ENCODE measurements at regions not wholly inside any gene's neighbourhood (a gene's known extent, or its start where the extent isn't known, plus 50 kb on each side); places are given as distances from the start of the nearest gene placed in this dataset.

DNA sequence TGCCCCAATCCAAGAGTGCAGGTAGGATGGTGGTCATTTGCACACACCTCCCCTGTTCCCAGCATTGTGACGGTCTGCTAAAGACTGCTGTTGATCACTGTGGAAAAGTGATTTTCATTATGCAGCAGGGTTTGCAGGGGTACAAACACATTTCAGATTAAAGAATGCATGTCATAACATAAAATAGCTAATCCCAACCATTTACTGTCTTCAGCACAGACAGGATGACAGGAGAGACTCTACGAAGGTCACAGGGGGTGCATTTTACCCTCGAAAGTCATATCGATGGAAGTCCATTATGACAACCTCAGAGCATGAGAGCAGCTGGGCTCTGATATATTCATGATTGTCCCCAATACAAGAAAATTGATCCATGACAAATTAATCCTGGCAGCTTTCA lies 302.6 kb downstream of the AJAP1 start:
- H3K4me1 Mint-ChIP-seq = no peaks in the 10 kb centered on the region
- H3K9me3 Mint-ChIP-seq = peaks cover 8 to 43% (median 26%) of the 10 kb centered on the region in 9 donors
- peaks cover 0 to 19% (median 0%) of the 10 kb centered on the region in 3 donors for H3K36me3 Mint-ChIP-seq
- H3K27me3 Mint-ChIP-seq = peaks cover 1 to 32% (median 12%) of the 10 kb centered on the region in 5 donors
- no peak for ATAC-seq
- H3K27ac Mint-ChIP-seq = no peak overlapping the region
- POLR2A ChIA-PET = no interaction called here
- no peak overlapping the region for H3K4me3 Mint-ChIP-seq
- DNase-seq = no peak

DNA sequence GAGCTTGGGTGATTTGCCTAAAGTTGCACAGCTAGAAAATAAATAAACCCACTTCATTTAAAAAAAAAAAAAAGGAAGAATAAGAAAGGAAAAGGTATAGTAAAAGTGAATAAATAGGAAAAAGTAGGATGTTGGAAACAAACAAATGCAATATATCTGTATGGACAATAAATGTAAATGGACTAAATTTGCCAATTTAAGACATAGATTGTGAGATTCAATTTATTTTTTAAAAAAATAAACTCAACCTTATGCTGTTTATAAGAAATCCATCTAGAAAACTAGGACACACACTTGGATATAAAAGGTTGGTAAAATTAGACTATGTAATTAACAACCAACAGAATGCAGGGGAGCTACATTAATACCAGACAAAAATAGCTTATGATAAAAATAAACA lies 300.0 kb downstream of the AJAP1 start:
- H3K27me3 Mint-ChIP-seq = peaks cover 7 to 29% (median 8%) of the 10 kb centered on the region in 5 donors
- POLR2A ChIA-PET = no interaction called here
- H3K27ac Mint-ChIP-seq = no peak overlapping the region
- peaks cover 0 to 29% (median 2%) of the 10 kb centered on the region in 3 donors for H3K36me3 Mint-ChIP-seq
- H3K9me3 Mint-ChIP-seq = peaks cover 8 to 44% (median 27%) of the 10 kb centered on the region in 9 donors
- DNase-seq = no peak
- no peak for ATAC-seq
- no peaks in the 10 kb centered on the region for H3K4me1 Mint-ChIP-seq
- no peak overlapping the region for H3K4me3 Mint-ChIP-seq

DNA sequence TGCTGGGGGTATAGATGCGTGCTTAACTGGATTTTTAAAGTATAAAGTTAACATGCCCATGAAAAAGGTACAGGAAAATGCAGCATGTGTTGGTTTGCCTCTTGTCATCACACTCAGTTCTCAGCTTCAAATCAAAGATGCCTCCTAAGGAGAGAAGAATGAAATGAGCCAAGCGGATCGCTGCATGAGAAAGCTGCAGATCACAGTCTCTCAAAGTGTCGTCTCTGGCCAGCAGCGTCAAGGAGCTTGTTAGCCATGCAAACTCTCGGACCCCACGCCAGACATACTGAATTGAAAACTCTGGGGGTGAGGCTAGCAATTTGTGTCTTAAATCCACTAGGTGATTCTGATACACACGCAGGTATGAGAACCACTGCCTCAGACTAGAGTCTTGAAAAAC lies 297.2 kb downstream of the AJAP1 start:
- no peak for ATAC-seq
- Mint-ChIP-seq H3K36me3 (peaks cover 0 to 29% (median 2%) of the 10 kb centered on the region in 3 donors), H3K27me3 (peaks cover 7 to 20% (median 7%) of the 10 kb centered on the region in 5 donors), H3K4me1 (no peaks in the 10 kb centered on the region), H3K9me3 (peaks cover 8 to 44% (median 27%) of the 10 kb centered on the region in 9 donors), H3K4me3 (no peak overlapping the region), H3K27ac (no peak overlapping the region)
- POLR2A ChIA-PET = no interaction called here
- no peak for DNase-seq

DNA sequence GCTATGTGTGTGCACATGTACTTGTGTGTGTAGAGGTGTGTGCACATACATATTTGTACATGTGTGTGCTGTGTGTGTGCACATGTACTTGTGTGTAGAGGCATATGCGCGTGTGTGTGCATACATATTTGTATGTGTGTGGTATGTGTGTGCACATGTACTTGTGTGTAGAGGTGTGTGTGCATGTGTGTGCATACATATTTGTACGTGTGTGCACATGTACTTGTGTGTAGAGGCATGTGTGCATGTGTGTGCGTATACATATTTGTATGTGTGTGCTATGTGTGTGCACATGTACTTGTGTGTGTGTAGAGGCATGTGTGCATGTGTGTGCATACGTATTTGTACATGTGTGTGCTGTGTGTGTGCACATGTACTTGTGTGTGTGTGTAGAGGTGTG lies 291.9 kb downstream of the AJAP1 start:
- Mint-ChIP-seq H3K9me3 (peaks cover 0 to 4% (median 0%) of the 10 kb centered on the region in 9 donors), H3K27ac (no peak overlapping the region), H3K27me3 (peaks cover 5 to 31% (median 21%) of the 10 kb centered on the region in 5 donors), H3K4me1 (no peaks in the 10 kb centered on the region), H3K4me3 (no peak overlapping the region), H3K36me3 (peaks cover 0 to 7% (median 2%) of the 10 kb centered on the region in 3 donors)
- DNase-seq = no peak
- ATAC-seq = no peak
- POLR2A ChIA-PET = no interaction called here

DNA sequence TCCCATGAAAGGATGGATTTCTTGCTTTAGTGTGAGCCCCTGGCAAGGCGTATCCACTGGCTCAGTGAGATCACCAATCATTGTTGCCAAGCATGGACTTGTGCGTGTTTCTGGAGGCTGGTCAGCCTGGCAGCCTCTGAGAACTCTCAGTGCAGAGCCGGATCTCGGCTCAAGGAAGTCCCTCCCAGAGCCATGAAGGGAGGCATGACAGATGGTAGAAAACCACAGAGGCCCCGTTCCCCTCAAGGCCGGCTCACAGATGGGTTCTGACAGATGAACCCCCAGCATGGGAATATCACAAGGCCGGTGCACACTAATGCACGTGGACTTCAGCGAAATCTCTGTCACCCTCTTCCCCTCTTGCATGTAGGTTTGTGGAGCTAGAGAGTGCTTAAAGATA lies 290.5 kb downstream of the AJAP1 start:
- H3K4me1 Mint-ChIP-seq = no peaks in the 10 kb centered on the region
- peaks cover 0 to 3% (median 0%) of the 10 kb centered on the region in 3 donors for H3K36me3 Mint-ChIP-seq
- H3K27me3 Mint-ChIP-seq = peaks cover 1 to 24% (median 17%) of the 10 kb centered on the region in 5 donors
- H3K9me3 Mint-ChIP-seq = peaks cover 0 to 6% (median 0%) of the 10 kb centered on the region in 9 donors
- H3K4me3 Mint-ChIP-seq = no peak overlapping the region
- ATAC-seq (no peak), DNase-seq (no peak)
- no peak overlapping the region for H3K27ac Mint-ChIP-seq
- POLR2A ChIA-PET = no interaction called here

DNA sequence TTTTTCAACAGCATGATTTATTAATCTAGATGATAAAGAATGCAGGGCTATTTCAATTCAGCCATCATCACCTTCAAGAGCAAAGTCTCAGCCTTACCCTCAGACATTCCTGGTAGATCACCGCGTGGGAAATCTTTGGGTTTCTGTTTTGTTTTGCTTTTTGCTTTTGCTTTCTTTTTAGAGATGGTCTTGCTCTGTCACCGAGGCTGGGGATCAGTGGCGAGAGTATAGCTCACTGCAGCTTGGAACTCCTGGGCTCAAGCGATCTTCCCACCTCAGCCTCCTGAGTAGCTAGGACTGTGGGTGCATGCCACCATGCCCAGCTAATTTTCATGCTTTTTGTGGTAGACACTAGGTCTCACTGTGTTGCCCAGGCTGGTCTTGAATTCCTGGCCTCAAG lies 289.7 kb downstream of the AJAP1 start:
- Mint-ChIP-seq H3K27ac (no peak overlapping the region), H3K36me3 (no peaks in the 10 kb centered on the region), H3K4me1 (no peaks in the 10 kb centered on the region), H3K9me3 (peaks cover 0 to 9% (median 2%) of the 10 kb centered on the region in 9 donors), H3K4me3 (no peak overlapping the region), H3K27me3 (peaks cover 0 to 19% (median 14%) of the 10 kb centered on the region in 5 donors)
- POLR2A ChIA-PET = no interaction called here
- no peak for DNase-seq
- ATAC-seq = no peak

DNA sequence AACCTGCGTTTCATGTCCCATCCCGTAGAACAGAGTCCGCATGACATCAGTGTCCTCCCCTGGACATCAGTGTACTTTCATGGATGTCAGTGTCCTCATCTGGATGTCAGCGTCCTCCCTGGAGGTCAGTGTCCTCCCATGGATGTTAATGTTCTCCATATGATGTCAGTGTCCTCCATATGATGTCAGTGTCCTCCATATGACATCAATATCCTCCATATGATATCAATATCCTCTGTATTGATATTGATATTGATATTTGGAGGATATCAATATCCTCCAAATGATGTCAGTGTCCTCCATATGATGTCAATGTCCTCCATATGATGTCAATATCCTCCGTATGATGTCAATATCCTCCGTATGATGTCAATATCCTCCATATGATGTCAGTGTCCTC lies 284.9 kb downstream of the AJAP1 start:
- H3K4me3 Mint-ChIP-seq = no peak overlapping the region
- POLR2A ChIA-PET = no interaction called here
- H3K36me3 Mint-ChIP-seq = no peaks in the 10 kb centered on the region
- H3K4me1 Mint-ChIP-seq = no peaks in the 10 kb centered on the region
- H3K27ac Mint-ChIP-seq = no peak overlapping the region
- peaks cover 0 to 19% (median 11%) of the 10 kb centered on the region in 5 donors for H3K27me3 Mint-ChIP-seq
- ATAC-seq = no peak
- DNase-seq = no peak
- peaks cover 0 to 10% (median 2%) of the 10 kb centered on the region in 9 donors for H3K9me3 Mint-ChIP-seq

DNA sequence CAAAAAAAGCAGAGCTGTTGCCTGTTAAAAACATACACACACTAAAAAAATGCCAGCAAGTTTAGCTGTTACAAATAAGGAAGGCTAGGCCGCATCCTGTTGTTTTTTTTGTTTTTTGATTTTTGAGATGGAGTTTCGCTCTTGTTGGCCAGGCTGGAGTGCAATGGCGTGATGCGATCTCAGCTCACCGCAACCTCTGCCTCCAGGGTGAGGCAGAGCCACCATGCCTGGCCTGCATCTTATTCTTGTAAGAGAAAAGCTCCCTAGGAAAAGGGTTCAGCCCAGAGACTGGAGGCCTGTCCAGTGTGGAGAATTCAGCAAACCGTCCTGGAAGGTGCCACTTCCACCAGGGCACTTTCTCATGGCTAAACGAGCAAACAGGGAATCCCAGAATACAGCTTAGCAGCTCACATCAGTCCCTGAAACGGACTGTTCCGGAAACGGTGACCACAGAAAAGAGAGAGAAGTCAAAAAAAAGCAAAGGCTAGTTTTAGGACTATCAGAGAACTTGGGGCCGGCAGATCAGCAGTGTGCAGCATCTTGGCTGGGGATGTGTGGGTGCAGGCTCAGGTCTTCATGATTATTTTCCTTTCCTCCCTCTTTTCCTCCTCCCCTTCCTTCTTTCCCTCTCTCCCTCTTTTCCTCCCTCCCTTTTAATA lies 283.6 kb downstream of the AJAP1 start:
- Mint-ChIP-seq H3K36me3 (no peaks in the 10 kb centered on the region), H3K4me3 (no peak overlapping the region), H3K27me3 (peaks cover 0 to 16% (median 8%) of the 10 kb centered on the region in 5 donors), H3K9me3 (peaks cover 0 to 10% (median 2%) of the 10 kb centered on the region in 9 donors), H3K27ac (no peak overlapping the region), H3K4me1 (no peaks in the 10 kb centered on the region)
- ATAC-seq = no peak
- no peak for DNase-seq
- POLR2A ChIA-PET = no interaction called here

DNA sequence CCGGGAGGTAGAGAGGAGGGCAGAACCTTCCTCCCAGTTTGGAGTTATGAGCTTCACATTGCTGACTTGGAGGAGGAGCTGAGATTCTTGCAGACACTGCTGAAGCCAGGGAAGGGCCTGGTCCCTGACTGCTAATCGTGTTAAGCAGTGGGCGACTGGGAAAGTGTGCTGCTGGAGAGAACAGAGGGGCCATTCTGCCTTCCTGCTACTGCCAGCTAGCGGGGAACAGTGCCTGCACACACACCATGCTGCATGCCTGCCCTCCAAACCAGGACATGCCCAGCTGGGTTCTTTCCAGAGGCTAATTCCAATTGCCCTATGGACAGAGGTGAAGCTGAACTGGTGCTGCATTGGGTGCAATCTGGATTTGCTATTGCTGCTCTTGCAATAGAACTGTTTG lies 281.4 kb downstream of the AJAP1 start:
- no peak for DNase-seq
- H3K9me3 Mint-ChIP-seq = peaks cover 0 to 10% (median 2%) of the 10 kb centered on the region in 9 donors
- no peak for ATAC-seq
- H3K4me3 Mint-ChIP-seq = no peak overlapping the region
- POLR2A ChIA-PET = no interaction called here
- H3K4me1 Mint-ChIP-seq = no peaks in the 10 kb centered on the region
- peaks cover 0 to 1% (median 0%) of the 10 kb centered on the region in 5 donors for H3K27me3 Mint-ChIP-seq
- no peak overlapping the region for H3K27ac Mint-ChIP-seq
- H3K36me3 Mint-ChIP-seq = no peaks in the 10 kb centered on the region

DNA sequence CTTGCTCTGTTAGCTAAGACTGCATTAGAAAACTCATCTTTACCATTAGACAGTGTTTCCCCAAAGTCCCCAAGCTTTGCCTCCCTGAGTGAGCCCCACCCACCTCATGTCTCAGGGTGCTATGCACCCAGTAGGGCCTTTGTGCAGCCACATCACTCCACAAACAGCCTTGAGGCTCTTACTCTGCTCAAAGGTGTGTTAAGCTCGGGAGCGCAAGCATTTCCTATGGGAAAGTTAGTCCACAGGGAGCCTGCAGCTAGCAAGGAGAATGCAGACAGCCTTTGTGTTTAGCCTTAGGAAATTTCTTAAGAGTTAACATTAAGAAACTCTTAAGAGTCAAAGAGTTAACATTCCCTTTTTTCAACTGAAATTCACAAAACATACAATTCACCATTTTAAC lies 278.8 kb downstream of the AJAP1 start:
- ATAC-seq = no peak
- Mint-ChIP-seq H3K27ac (no peak overlapping the region), H3K4me3 (no peak overlapping the region), H3K9me3 (no peaks in the 10 kb centered on the region), H3K36me3 (no peaks in the 10 kb centered on the region), H3K27me3 (peaks cover 0 to 1% (median 0%) of the 10 kb centered on the region in 5 donors), H3K4me1 (no peaks in the 10 kb centered on the region)
- no peak for DNase-seq
- POLR2A ChIA-PET = no interaction called here

DNA sequence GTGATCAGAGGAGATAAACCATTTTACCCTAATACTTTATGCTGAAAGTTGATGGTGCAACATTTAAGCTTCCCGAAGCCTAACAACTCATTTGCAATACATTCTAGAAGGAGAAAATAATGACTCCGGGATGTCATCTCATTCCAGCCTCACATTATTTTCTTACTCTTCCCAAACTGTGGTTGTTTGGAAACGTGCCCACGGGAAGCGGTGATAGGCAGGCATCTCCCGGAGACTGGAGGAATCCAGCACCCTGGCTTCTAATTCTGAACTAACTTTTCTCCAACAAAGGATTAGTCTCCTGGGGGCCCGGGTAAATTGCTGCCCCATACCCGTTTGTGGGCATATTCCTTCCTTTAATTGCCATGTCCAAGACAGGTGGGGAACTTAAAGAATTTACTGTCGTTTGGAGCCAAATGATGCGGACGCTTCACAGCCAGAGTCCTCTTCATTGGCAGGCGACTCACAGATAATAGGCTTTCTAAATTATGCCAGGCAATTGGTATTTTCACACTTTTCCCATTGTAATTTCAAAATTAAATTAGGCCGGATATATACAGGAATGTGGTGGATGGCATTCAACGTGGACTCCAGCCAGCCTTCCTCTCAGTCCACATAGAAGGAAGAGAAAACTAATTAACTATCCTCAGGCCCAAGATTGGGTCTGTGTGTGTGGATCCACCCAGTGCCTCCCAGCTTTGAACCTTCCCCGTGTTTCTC lies 278.1 kb downstream of the AJAP1 start:
- H3K4me1 Mint-ChIP-seq = no peaks in the 10 kb centered on the region
- DNase-seq (no peak), ATAC-seq (no peak)
- H3K9me3 Mint-ChIP-seq = no peaks in the 10 kb centered on the region
- no peak overlapping the region for H3K4me3 Mint-ChIP-seq
- H3K27me3 Mint-ChIP-seq = peaks cover 0 to 1% (median 0%) of the 10 kb centered on the region in 5 donors
- no peak overlapping the region for H3K27ac Mint-ChIP-seq
- POLR2A ChIA-PET = no interaction called here
- H3K36me3 Mint-ChIP-seq = no peaks in the 10 kb centered on the region

DNA sequence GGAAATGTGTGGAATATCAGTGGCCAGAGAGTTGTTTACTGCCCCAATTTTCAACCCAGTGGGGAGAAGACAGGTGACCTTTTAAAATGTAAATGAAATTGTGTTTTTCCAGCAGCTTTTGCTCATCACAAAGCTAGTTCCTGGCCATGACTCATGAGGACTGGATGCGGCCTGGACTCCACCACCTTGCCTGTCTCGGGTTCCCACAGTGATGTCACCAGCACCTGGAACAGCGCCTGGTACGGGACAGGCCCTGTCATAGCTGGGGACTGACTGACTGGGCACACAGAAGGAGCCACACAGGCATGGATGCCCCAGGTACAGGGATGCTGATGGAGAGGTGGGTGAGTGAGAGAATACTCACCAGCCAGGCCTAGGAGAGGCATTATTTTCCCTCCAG lies 277.1 kb downstream of the AJAP1 start:
- no peak overlapping the region for H3K4me3 Mint-ChIP-seq
- H3K4me1 Mint-ChIP-seq = no peaks in the 10 kb centered on the region
- peaks cover 0 to 1% (median 0%) of the 10 kb centered on the region in 5 donors for H3K27me3 Mint-ChIP-seq
- ATAC-seq (no peak), DNase-seq (no peak)
- no peak overlapping the region for H3K27ac Mint-ChIP-seq
- no peaks in the 10 kb centered on the region for H3K36me3 Mint-ChIP-seq
- POLR2A ChIA-PET = no interaction called here
- H3K9me3 Mint-ChIP-seq = no peaks in the 10 kb centered on the region

DNA sequence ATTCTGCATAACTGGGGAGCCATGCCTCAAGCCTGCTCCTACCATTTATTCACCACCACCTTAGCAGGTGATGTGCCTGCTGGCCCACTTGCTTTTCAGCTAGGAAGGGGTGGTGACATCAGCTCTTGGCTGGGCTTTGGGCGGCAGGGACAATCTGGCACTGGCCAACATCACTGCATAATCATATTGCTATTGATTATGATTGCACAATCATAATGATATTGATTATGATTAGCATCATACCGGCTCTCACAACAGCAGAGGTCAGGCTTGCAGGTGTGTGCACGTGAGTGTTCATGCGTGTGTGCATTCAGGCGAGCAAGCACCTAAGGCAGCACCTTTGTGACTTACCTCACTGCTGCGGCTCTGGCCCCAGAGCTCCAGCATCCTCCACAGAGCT lies 273.8 kb downstream of the AJAP1 start:
- Mint-ChIP-seq H3K4me1 (no peaks in the 10 kb centered on the region), H3K4me3 (no peak overlapping the region), H3K9me3 (no peaks in the 10 kb centered on the region), H3K27ac (no peak overlapping the region), H3K27me3 (peaks cover 0 to 6% (median 0%) of the 10 kb centered on the region in 5 donors), H3K36me3 (no peaks in the 10 kb centered on the region)
- POLR2A ChIA-PET = no interaction called here
- ATAC-seq = no peak
- no peak for DNase-seq

Measured in naive thymus-derived CD8-positive, alpha-beta T cell (primary cell).